SK-N-SH (cell line): ENCODE measurements at regions not wholly inside any gene's neighbourhood (a gene's known extent, or its start where the extent isn't known, plus 50 kb on each side); places are given as distances from the start of the nearest gene placed in this dataset.
"Not testable (repeated sequence)": the region's sequence is repeated elsewhere in the genome, so short reads cannot be mapped to it uniquely, and the experiment has no call there.

Experiments
- CTCF ChIA-PET: fragments of 300-600, 350-600 bp; formaldehyde crosslinking; extraction: SDS; loops from one replicate; lab custom pipeline; 2021; lab: Yijun Ruan, JAX
- POLR2A ChIA-PET: fragments of 350-600 bp; sonication (Branson Sonifier 250); formaldehyde crosslinking; extraction: SDS; loops from one replicate; lab custom pipeline; 2020; ENCODE audit warnings: antibody characterized with exemption, inconsistent platforms; lab: Yijun Ruan, JAX
- DNase-seq: peaks from one replicate; pipeline ENCODE4 v3.0.0; 2012
- H2AFZ ChIP-seq: fragments of 200-600 bp; sonication (generic); 2 replicates; pipeline ENCODE4 v1.8.1; 2016; ENCODE audit warnings: antibody characterized with exemption, mild to moderate bottlenecking, low read depth
- H3F3A ChIP-seq: fragments of 200-600 bp; sonication (generic); replicated peaks from 2 replicates; pipeline ENCODE3; 2016; ENCODE audit warnings: antibody characterized with exemption, mild to moderate bottlenecking; ENCODE audit not compliant: insufficient read depth
- H3K27ac ChIP-seq, 2 experiments: fragments of 200-500 bp in 1 of 2; fragments of 200-600 bp in 1 of 2; sonication (Bioruptor generic) in 1 of 2; sonication (generic), shearing (Covaris generic) in 1 of 2; 2 replicates each; pipeline versions ENCODE4 v1.5.1 to v1.6.1; 2014 to 2016; ENCODE audit warnings: low read depth in 2 of 2, inconsistent platforms in 1 of 2, low read length in 1 of 2, mild to moderate bottlenecking in 1 of 2, mixed read lengths in 1 of 2
- H3K27me3 ChIP-seq: fragments of 200-600 bp; sonication (generic), shearing (Covaris generic); 2 replicates; pipeline ENCODE4 v1.6.1; 2016; ENCODE audit warnings: mixed run types; ENCODE audit not compliant: insufficient read depth
- H3K36me3 ChIP-seq, 2 experiments: fragments of 200-500 bp in 1 of 2; fragments of 200-600 bp in 1 of 2; sonication (Bioruptor generic) in 1 of 2; sonication (generic) in 1 of 2; replicated peaks in 1 of 2; 2 replicates each; pipeline versions ENCODE3 to v1.5.1; 2014 to 2016; ENCODE audit warnings: low read length in 1 of 2, mild to moderate bottlenecking in 1 of 2; ENCODE audit not compliant: insufficient read depth in 2 of 2, control insufficient read depth in 1 of 2
- H3K4me1 ChIP-seq, 2 experiments: fragments of 200-500 bp in 1 of 2; fragments of 200-600 bp in 1 of 2; sonication (Bioruptor generic) in 1 of 2; sonication (generic), shearing (Covaris generic) in 1 of 2; 2 replicates each; pipeline versions ENCODE4 v1.5.1 to v1.6.1; 2014 to 2016; ENCODE audit warnings: low read depth in 1 of 2, low read length in 1 of 2, mixed run types in 1 of 2; ENCODE audit not compliant: insufficient read depth in 2 of 2, control insufficient read depth in 1 of 2
- H3K4me2 ChIP-seq: fragments of 200-600 bp; sonication (generic), shearing (Covaris generic); 2 replicates; pipeline ENCODE4 v1.6.1; 2017; ENCODE audit warnings: mixed run types
- H3K4me3 ChIP-seq, 2 experiments: fragments of 200-500 bp in 1 of 2; fragments of 200-600 bp in 1 of 2; sonication (Bioruptor generic) in 1 of 2; sonication (generic), shearing (Covaris generic) in 1 of 2; 2 replicates each; pipeline versions ENCODE4 v1.5.1 to v1.8.1; 2014 to 2016; ENCODE audit warnings: low read depth in 2 of 2, inconsistent platforms in 1 of 2, low read length in 1 of 2, mild to moderate bottlenecking in 1 of 2, mixed read lengths in 1 of 2, moderate library complexity in 1 of 2
- H3K79me2 ChIP-seq: fragments of 200-600 bp; sonication (generic); 2 replicates; pipeline ENCODE4 v1.8.1; 2017; ENCODE audit warnings: mild to moderate bottlenecking; ENCODE audit not compliant: insufficient read depth
- H3K9ac ChIP-seq: fragments of 200-600 bp; sonication (generic); 2 replicates; pipeline ENCODE4 v1.6.1; 2017; ENCODE audit warnings: mixed run types
- H3K9me2 ChIP-seq: fragments of 200-600 bp; sonication (generic); 2 replicates; pipeline ENCODE4 v1.6.1; 2017; ENCODE audit warnings: mixed run types
- H3K9me3 ChIP-seq: fragments of 200-600 bp; sonication (generic); 2 replicates; pipeline ENCODE4 v1.6.1; 2017; ENCODE audit warnings: mixed run types, mild to moderate bottlenecking, moderate library complexity
- H4K20me1 ChIP-seq: fragments of 200-600 bp; sonication (generic); 2 replicates; pipeline ENCODE4 v1.6.1; 2017; ENCODE audit warnings: mild to moderate bottlenecking, mixed run types; ENCODE audit not compliant: insufficient read depth
- CHD2 ChIP-seq: fragments of 150-350 bp; IDR thresholded peaks from 2 replicates; pipeline ENCODE4 v1.6.1; 2018; ENCODE audit warnings: low read length; ENCODE audit not compliant: partially characterized antibody
- FOSL2 ChIP-seq: IDR thresholded peaks from 2 replicates; pipeline ENCODE4 v1.4.0; 2012; ENCODE audit warnings: low read depth, mild to moderate bottlenecking, moderate library complexity, borderline replicate concordance
- FOXJ3 ChIP-seq: sonication (generic); formaldehyde crosslinking; IDR thresholded peaks from 2 replicates; pipeline ENCODE4 v1.5.1; 2020; ENCODE audit warnings: mild to moderate bottlenecking, missing genetic modification reagents
- FOXM1 ChIP-seq: IDR thresholded peaks from 2 replicates; pipeline ENCODE4 v1.4.0; 2012; ENCODE audit warnings: low read depth, mild to moderate bottlenecking
- MXI1 ChIP-seq: IDR thresholded peaks from 2 replicates; pipeline ENCODE4 v1.6.1; 2012; ENCODE audit warnings: mild to moderate bottlenecking, low read depth, low read length, improper control_type of control experiment
- NFIC ChIP-seq: IDR thresholded peaks from 2 replicates; pipeline ENCODE4 v1.4.0; 2012; ENCODE audit warnings: borderline replicate concordance
- POLR2AphosphoS5 ChIP-seq: IDR thresholded peaks from 2 replicates; pipeline ENCODE4 v1.6.1; 2012; ENCODE audit warnings: low read depth, low read length
- RAD21 ChIP-seq: IDR thresholded peaks from 2 replicates; pipeline ENCODE4 v1.6.1; 2012; ENCODE audit warnings: mild to moderate bottlenecking, low read length
- RCOR1 ChIP-seq: fragments of 150-350 bp; IDR thresholded peaks from 2 replicates; pipeline ENCODE4 v1.6.1; 2017; ENCODE audit warnings: antibody characterized with exemption, low read length
- RFX5 ChIP-seq: IDR thresholded peaks from 2 replicates; pipeline ENCODE4 v1.6.1; 2012; ENCODE audit warnings: mild to moderate bottlenecking, improper control_type of control experiment, low read length
- RXRA ChIP-seq: IDR thresholded peaks from 2 replicates; pipeline ENCODE4 v1.4.0; 2012; ENCODE audit warnings: low read depth, mild to moderate bottlenecking, borderline replicate concordance
- TAF1 ChIP-seq: IDR thresholded peaks from 2 replicates; pipeline ENCODE4 v1.6.1; 2012; ENCODE audit warnings: low read depth, mild to moderate bottlenecking, low read length, moderate library complexity, borderline replicate concordance
- TEAD4 ChIP-seq: IDR thresholded peaks from 2 replicates; pipeline ENCODE4 v1.4.0; 2012; ENCODE audit warnings: mild to moderate bottlenecking, borderline replicate concordance; ENCODE audit not compliant: insufficient read depth
- YY1 ChIP-seq: IDR thresholded peaks from 2 replicates; pipeline ENCODE4 v1.4.0; 2012; ENCODE audit warnings: low read depth, mild to moderate bottlenecking
- WGBS: methylation state at CpG from one replicate; pipeline ENCODE4 v1.1.6; 2017; ENCODE audit warnings: low lambda C conversion rate; 5-methylcytosine and 5-hydroxymethylcytosine counted together
- TF ChIP-seq, protein P1 (sequence below): IDR thresholded peaks from 2 replicates; pipeline ENCODE4; 2012
- TF ChIP-seq, protein P2 (sequence below): IDR thresholded peaks from 2 replicates; pipeline ENCODE4 v1.4.0; 2012; ENCODE audit warnings: low read depth
- TF ChIP-seq, protein P3 (sequence below): IDR thresholded peaks from 2 replicates; pipeline ENCODE4 v1.4.0; 2012; ENCODE audit warnings: low read depth, borderline replicate concordance
- TF ChIP-seq, protein P4 (sequence below): IDR thresholded peaks from 2 replicates; pipeline ENCODE4 v1.4.0; 2012; ENCODE audit warnings: low read depth, borderline replicate concordance

DNA sequence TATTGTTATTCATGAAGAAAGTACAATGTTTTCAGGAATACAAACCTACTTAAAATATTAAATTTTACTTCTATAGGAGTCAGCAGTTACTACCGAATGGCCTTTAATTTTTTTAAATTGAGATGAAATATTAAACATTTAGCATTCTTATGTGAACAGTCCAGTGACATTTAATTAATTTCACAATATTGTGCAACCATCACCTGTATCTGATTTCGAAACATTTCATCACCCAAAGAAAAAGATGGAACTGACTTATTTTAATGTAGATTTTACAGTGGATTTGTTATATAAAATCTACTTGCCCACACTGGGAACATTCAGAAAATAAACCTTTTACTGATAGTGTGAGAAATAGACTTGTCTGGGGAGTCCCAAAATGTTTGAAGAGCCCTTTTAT is 585.2 kb upstream of the LINC00305 start:
- DNase-seq, result no peak
- Histone ChIP-seq H4K20me1 (no peaks in the 10 kb centered on the region), H3K9ac (no peak overlapping the region), H3K36me3 (no peaks in the 10 kb centered on the region), H3F3A (no peaks in the 10 kb centered on the region), H3K27ac (no peak overlapping the region), H3K4me2 (no peak overlapping the region), H3K79me2 (no peaks in the 10 kb centered on the region), H3K27me3 (no peaks in the 10 kb centered on the region), H2AFZ (no peak overlapping the region), H3K9me2 (no peaks in the 10 kb centered on the region), H3K4me3 (no peak overlapping the region), H3K9me3 (no peaks in the 10 kb centered on the region), H3K4me1 (no peaks in the 10 kb centered on the region)
- POLR2A ChIA-PET, result no interaction called here
- CTCF ChIA-PET, result no interaction called here
- whole genome bisulfite sequencing, result 45% methylated on average over 2 of the region's 2 CpGs
- TF ChIP-seq NFIC, result no peak
- no peak for TF ChIP-seq MXI1
- TF ChIP-seq FOSL2, result no peak
- TF ChIP-seq TEAD4, result no peak
- TF ChIP-seq TAF1, result no peak

DNA sequence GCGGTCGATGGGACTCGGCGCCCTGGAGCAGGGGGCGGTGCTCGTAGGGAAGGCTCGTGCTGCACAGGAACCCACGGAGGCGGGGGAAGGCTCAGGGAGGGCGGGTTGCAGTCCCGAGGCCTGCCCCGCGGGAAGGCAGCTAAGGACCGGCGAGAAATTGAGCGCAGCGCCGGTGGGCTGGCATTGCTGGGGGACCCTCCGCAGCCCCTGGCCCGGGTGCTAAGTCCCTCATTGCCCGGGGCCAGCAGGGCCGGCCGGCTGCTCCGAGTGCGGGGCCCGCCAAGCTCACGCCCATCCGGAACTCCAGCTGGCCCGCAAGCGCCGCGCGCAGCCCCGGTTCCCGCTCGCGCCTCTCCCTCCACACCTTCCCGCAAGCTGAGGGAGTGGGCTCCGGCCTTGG is 576.8 kb upstream of the LINC00305 start:
- H3K27me3 ChIP-seq, DNase-seq, H3F3A ChIP-seq, H3K27ac ChIP-seq, POLR2A ChIA-PET, H3K79me2 ChIP-seq, CTCF ChIA-PET, H3K4me3 ChIP-seq, H3K9me3 ChIP-seq, H2AFZ ChIP-seq, H3K4me1 ChIP-seq, H3K4me2 ChIP-seq, H4K20me1 ChIP-seq, H3K9me2 ChIP-seq, H3K9ac ChIP-seq, H3K36me3 ChIP-seq: not testable (repeated sequence)
- WGBS, result 75% methylated on average over 14 of the region's 39 CpGs

DNA sequence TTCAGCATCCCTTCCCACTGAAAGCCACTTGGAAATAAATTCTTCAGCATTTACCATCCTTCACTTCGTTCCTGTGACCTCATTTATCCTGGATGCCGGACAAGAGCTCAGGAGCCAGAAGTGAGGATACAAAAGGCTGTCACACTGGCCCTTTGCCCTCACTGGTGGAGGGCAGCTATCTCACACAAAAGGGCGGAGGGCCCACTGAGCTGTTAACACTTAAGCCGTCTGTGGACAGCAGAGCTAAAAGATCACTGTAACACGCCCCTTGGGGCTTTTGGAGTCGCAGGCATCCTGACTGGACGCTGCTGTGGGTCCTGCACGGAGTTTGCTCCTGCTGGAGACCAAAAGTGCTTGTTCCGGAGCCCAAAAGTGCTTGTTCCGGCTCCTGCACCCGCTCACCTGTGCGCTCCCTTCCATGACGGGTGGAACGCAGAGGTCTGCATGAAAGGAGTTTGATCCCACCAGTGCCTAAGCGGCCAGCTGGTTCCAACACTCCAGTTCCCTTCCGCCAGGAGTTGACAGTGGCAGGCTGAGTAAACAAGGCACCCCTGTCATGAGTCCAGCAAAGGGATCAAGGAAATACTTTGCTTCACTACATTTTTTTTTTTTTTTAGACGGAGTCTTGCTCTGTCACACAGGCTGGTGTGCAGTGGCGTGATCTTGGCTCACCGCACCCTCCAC is 572.0 kb upstream of the LINC00305 start:
- no peaks in the 10 kb centered on the region for H3K9me3 ChIP-seq
- DNase-seq, result no peak
- H3K4me3 ChIP-seq, result no peak overlapping the region
- H3K9ac ChIP-seq, result no peak overlapping the region
- ChIA-PET CTCF (no interaction called here), POLR2A (no interaction called here)
- no peaks in the 10 kb centered on the region for H3K36me3 ChIP-seq
- no peak overlapping the region for H3K4me2 ChIP-seq
- no peaks in the 10 kb centered on the region for H3K27me3 ChIP-seq
- no peaks in the 10 kb centered on the region for H4K20me1 ChIP-seq
- H3K4me1 ChIP-seq, result no peaks in the 10 kb centered on the region
- no peak overlapping the region for H3K27ac ChIP-seq
- H3K9me2 ChIP-seq, result no peaks in the 10 kb centered on the region
- H3K79me2 ChIP-seq, result no peaks in the 10 kb centered on the region
- no peak overlapping the region for H2AFZ ChIP-seq
- H3F3A ChIP-seq, result no peaks in the 10 kb centered on the region
- WGBS, result 51% methylated on average over 17 of the region's 19 CpGs
- TF ChIP-seq, protein P1, sequence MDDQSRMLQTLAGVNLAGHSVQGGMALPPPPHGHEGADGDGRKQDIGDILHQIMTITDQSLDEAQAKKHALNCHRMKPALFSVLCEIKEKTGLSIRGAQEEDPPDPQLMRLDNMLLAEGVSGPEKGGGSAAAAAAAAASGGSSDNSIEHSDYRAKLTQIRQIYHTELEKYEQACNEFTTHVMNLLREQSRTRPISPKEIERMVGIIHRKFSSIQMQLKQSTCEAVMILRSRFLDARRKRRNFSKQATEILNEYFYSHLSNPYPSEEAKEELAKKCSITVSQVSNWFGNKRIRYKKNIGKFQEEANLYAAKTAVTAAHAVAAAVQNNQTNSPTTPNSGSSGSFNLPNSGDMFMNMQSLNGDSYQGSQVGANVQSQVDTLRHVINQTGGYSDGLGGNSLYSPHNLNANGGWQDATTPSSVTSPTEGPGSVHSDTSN, result no peak
- no peak for TF ChIP-seq RFX5
- TF ChIP-seq POLR2AphosphoS5, result no peak
- no peak for TF ChIP-seq YY1
- no peak for TF ChIP-seq RCOR1
- TF ChIP-seq, protein P2, sequence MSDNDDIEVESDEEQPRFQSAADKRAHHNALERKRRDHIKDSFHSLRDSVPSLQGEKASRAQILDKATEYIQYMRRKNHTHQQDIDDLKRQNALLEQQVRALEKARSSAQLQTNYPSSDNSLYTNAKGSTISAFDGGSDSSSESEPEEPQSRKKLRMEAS, result no peak
- no peak for TF ChIP-seq RAD21
- TF ChIP-seq FOSL2, result no peak
- no peak for TF ChIP-seq NFIC
- no peak for TF ChIP-seq CHD2
- TF ChIP-seq RXRA, result no peak
- TF ChIP-seq, protein P3, sequence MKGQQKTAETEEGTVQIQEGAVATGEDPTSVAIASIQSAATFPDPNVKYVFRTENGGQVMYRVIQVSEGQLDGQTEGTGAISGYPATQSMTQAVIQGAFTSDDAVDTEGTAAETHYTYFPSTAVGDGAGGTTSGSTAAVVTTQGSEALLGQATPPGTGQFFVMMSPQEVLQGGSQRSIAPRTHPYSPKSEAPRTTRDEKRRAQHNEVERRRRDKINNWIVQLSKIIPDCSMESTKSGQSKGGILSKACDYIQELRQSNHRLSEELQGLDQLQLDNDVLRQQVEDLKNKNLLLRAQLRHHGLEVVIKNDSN, result no peak
- TF ChIP-seq FOXM1, result no peak
- no peak for TF ChIP-seq FOXJ3
- TF ChIP-seq, protein P4, sequence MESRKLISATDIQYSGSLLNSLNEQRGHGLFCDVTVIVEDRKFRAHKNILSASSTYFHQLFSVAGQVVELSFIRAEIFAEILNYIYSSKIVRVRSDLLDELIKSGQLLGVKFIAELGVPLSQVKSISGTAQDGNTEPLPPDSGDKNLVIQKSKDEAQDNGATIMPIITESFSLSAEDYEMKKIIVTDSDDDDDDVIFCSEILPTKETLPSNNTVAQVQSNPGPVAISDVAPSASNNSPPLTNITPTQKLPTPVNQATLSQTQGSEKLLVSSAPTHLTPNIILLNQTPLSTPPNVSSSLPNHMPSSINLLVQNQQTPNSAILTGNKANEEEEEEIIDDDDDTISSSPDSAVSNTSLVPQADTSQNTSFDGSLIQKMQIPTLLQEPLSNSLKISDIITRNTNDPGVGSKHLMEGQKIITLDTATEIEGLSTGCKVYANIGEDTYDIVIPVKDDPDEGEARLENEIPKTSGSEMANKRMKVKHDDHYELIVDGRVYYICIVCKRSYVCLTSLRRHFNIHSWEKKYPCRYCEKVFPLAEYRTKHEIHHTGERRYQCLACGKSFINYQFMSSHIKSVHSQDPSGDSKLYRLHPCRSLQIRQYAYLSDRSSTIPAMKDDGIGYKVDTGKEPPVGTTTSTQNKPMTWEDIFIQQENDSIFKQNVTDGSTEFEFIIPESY, result no peak
